ENCODE measurements at regions not wholly inside any gene's neighbourhood (a gene's known extent, or its start where the extent isn't known, plus 50 kb on each side); places are given as distances from the start of the nearest gene placed in this dataset.

DNA sequence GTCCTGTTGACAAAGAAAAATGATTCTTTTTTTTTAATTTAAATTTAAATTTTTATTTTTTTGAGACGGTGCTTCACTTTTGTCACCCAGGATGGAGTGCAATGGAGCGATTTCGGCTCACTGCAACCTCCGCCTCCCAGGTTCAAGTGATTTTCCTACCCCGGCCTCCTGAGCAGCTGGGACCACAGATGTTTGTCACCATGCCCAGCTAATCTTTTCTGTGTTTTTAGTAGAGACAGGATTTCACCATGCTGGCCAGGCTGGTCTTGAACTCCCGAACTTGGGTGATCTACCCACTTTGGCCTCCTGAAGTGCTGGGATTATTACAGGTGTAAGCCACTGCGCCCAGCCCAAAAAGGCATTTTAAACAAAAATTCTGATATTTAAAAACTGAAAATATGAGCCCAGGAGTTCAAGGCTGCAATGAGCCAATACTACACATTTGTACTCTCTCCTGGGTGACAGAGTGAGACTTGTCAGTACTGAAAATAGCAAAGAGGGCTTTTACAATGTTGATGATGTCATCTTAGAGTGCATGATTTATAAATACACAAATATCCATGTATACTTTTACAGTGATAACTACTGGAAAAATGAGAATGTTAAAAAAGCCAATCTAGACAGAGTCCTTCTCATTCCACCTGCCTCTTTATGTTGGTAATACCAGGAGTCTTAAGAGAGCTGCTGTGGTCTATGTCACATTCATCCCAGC, 56.0 kb upstream of the STUM start:
- H3K27me3 ChIP-seq (ENCODE audit: insufficient read depth, low read length), result no peaks in the 10 kb centered on the region
- no peak overlapping the region for H3K4me3 ChIP-seq (replicated peaks in 1 of 2; ENCODE audit: low read depth in 1 of 2, low read length in 2 of 2)
- no peaks in the 10 kb centered on the region for H3K79me2 ChIP-seq (ENCODE audit: insufficient read depth, low read length)
- H3K27ac ChIP-seq (ENCODE audit: low read depth, low read length), result no peak overlapping the region
- ATAC-seq (no peak), DNase-seq (ENCODE audit: low read depth, low spot score) (no peak)
- intact Hi-C loops (cut with micrococcal nuclease), result no loop called here
- H2AFZ ChIP-seq (ENCODE audit: low read depth, low read length, poor library complexity, severe bottlenecking), result no peak overlapping the region
- POLR2A ChIA-PET, result no interaction called here
- RAD21 ChIA-PET (ENCODE audit: low non-redundant PET in 1 of 2, low total read pairs in 2 of 2, uncharacterized antibody in 2 of 2, unreplicated experiment in 2 of 2), result no interaction called here
- H3K4me2 ChIP-seq (ENCODE audit: low read length), result no peak overlapping the region
- peaks cover 0 to 6% of the 10 kb centered on the region in 2 experiments; a peak in 1 of 4 replicates for H3K4me1 ChIP-seq (ENCODE audit: control insufficient read depth in 1 of 2, insufficient read depth in 2 of 2, low read length in 2 of 2)
- H3K36me3 ChIP-seq (ENCODE audit: control insufficient read depth in 1 of 2, insufficient read depth in 2 of 2, low read length in 2 of 2), result no peaks in the 10 kb centered on the region
- H4K20me1 ChIP-seq (ENCODE audit: insufficient read depth), result no peaks in the 10 kb centered on the region
- no peaks in the 10 kb centered on the region for H3K9me3 ChIP-seq (ENCODE audit: control insufficient read depth in 1 of 2, insufficient read depth in 1 of 2, low read depth in 1 of 2, low read length in 2 of 2)
- no peaks in the 10 kb centered on the region for H3K9me2 ChIP-seq (ENCODE audit: insufficient read depth)
- BruUV-seq (replicated peaks), result no TSS peak
- no peak overlapping the region for H3K9ac ChIP-seq (ENCODE audit: low read length)
- TF ChIP-seq SIN3A (IDR thresholded peaks at IDR 0.05; ENCODE audit: low read depth), result no peak
- no peak for TF ChIP-seq SP1 (IDR thresholded peaks at IDR 0.05; ENCODE audit: low read depth)
- no peak for TF ChIP-seq FOSL1 (IDR thresholded peaks at IDR 0.05; ENCODE audit: low read depth)
- TF ChIP-seq, protein P1, sequence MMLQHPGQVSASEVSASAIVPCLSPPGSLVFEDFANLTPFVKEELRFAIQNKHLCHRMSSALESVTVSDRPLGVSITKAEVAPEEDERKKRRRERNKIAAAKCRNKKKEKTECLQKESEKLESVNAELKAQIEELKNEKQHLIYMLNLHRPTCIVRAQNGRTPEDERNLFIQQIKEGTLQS (IDR thresholded peaks at IDR 0.05), result no peak
- no peak for TF ChIP-seq EZH2 (IDR thresholded peaks at IDR 0.05)
- TF ChIP-seq ZFX (IDR thresholded peaks at IDR 0.05), result no peak
- TF ChIP-seq, protein P2, sequence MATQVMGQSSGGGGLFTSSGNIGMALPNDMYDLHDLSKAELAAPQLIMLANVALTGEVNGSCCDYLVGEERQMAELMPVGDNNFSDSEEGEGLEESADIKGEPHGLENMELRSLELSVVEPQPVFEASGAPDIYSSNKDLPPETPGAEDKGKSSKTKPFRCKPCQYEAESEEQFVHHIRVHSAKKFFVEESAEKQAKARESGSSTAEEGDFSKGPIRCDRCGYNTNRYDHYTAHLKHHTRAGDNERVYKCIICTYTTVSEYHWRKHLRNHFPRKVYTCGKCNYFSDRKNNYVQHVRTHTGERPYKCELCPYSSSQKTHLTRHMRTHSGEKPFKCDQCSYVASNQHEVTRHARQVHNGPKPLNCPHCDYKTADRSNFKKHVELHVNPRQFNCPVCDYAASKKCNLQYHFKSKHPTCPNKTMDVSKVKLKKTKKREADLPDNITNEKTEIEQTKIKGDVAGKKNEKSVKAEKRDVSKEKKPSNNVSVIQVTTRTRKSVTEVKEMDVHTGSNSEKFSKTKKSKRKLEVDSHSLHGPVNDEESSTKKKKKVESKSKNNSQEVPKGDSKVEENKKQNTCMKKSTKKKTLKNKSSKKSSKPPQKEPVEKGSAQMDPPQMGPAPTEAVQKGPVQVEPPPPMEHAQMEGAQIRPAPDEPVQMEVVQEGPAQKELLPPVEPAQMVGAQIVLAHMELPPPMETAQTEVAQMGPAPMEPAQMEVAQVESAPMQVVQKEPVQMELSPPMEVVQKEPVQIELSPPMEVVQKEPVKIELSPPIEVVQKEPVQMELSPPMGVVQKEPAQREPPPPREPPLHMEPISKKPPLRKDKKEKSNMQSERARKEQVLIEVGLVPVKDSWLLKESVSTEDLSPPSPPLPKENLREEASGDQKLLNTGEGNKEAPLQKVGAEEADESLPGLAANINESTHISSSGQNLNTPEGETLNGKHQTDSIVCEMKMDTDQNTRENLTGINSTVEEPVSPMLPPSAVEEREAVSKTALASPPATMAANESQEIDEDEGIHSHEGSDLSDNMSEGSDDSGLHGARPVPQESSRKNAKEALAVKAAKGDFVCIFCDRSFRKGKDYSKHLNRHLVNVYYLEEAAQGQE (IDR thresholded peaks at IDR 0.05; ENCODE audit: low read depth), result no peak
- TF ChIP-seq POLR2AphosphoS5 (IDR thresholded peaks at IDR 0.05; ENCODE audit: low read depth, low read length), result no peak
- TF ChIP-seq CBX3 (IDR thresholded peaks at IDR 0.05; ENCODE audit: low read depth), result no peak
- no peak for TF ChIP-seq ELF1 (IDR thresholded peaks at IDR 0.05; ENCODE audit: borderline replicate concordance, low read depth)
- no peak for TF ChIP-seq ZNF274 (IDR thresholded peaks at IDR 0.05; ENCODE audit: low read depth, low read length)
- CTCF ChIA-PET, result no interaction called here

Data from HCT116 (cell line).